ENCODE measurements at regions not wholly inside any gene's neighbourhood (a gene's known extent, or its start where the extent isn't known, plus 50 kb on each side); places are given as distances from the start of the nearest gene placed in this dataset.

DNA sequence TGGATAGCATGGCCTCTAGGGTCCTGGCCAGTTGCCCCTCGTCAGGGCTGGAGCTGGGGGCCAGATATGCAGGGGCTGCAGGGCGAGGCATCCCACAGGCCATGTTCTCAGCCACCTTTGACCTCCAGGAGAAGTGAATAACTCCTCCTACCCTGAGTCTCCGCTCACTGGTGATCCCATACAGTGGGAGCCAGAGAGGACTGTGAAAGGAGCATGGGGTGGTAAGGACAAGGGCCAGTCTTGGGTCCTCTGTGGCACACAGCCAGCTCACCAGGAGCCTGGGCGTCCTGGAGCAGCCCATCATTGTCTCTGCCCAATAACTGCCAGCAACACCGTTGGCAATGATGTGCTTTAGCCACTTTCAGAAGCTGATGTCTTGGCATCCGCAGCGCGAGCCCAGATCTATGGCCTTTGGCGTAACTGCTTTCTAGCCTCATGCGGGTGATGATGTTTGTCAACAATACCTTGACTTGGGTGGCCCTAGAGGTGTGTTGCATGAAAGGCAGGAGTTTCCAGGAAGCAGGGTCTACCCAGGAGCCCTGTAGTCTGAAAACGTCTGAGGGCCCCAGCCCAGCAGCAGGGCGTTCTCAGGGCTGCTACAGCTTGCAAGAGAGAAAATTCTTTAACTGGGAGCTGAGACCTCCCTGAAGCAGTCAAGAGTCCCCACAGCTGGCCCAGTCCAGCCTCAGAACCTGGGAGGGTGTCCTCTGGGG, 61.1 kb upstream of the IQSEC1 start:
- DNase-seq = no peak

DNA sequence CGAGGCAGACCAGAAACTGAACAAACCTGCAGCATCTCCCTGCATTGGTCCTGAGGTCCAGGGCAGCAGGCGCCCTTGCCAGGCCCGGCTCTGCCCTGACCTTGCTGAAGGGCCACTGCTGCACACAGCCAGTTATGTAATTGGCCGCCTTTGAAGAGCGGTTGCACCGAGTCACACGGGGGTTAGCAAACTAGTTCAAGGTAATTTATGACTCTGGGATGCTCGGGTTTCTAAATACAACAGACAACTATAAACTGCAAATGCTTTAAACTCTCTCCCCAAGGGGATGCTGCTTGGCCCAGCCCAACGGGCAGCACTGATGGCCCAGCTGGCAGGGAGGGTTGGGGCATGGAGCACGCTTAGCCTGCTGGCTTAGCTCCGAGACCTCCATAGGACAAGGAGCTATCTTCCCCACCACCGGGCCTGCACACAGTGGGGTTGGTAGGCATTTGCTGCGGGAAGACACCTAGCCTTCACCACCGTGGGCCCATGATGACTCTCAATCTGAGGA, 60.3 kb upstream of the IQSEC1 start:
- DNase-seq = no peak

DNA sequence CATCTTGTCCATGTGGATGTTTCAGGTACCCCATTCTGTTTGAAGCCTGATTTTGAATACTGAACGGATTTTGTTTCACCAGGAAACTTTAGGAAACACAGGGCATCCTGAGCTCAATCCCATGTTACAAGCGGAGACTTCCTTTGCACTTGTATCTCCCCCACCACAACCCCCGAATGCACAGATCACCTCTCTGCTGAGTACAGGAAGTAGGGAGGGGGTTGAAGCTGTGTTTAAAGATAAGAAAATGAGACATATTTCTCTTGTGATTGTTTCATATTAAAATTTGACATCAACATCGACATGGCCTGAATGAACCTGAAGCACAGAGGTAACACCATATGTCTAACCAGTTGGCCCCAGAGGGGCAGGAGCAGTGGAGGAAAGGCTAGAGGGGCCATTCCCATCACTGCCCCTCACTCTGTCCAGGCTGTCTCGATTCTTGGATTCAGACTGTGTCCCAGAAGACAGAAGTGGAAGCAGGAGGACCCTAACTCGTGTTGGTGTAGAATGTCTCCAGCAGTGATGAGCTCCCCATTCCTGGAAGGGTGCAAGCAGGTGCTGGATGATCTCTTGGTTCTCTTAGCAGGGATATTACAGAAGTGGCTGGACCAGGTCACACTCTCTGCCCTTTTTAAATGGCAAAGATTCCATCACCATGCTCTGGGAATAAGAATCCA, 59.6 kb upstream of the IQSEC1 start:
- DNase-seq = peak; percentile 34

DNA sequence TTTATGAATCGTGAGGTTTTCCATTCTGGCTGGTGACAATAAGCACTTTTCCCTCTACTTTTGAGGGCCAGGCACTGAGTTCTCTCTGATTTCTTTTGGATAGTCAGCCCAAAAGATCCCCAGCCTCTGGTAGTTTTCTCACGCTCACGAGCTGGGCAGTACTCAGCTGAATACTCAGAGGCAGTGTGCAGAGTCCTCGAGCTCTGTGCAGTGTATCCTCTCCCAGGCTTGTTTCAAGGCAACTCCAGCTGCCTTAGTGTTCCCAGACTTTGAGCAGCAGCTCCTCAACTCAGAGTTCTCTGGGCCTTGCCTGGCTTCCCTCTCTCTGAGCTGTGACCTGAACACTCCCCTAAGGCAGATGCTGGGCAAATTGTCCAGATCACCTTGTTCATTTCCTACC, 59.1 kb upstream of the IQSEC1 start:
- no peak for DNase-seq

DNA sequence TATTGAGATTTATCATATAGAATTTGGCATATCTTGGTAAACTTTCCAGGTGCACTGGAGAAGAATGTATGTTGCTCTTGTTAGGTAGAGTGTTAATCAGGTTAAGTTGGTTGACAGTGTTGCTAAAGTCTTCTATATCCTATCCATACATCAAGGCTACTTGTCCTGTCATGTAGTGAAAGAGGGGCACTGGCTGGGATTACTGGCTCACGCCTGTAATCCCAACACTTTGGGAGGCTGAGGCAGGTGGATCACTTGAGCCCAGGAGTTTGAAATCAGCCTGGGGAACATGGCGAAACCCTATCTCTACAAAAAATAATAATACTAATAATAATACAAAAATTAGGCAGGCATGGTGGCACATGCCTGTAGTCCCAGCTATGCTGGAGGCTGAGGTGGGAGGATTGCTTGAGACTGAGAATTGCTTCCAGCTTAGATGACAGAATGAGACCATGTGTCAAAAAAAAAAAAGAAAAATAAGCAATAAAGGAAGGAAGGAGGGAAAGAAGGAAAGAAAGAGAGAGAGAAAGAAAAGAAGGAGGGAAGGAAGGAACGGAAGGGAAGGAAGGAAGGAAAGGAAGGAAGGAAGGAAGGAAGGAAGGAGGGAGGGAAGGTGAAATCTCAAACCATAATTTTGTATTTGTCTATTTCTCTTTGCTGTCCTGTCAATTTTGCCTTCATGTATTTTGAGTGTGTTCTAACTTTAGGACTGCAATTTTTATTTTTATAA, 57.4 kb upstream of the IQSEC1 start:
- no peak for DNase-seq

DNA sequence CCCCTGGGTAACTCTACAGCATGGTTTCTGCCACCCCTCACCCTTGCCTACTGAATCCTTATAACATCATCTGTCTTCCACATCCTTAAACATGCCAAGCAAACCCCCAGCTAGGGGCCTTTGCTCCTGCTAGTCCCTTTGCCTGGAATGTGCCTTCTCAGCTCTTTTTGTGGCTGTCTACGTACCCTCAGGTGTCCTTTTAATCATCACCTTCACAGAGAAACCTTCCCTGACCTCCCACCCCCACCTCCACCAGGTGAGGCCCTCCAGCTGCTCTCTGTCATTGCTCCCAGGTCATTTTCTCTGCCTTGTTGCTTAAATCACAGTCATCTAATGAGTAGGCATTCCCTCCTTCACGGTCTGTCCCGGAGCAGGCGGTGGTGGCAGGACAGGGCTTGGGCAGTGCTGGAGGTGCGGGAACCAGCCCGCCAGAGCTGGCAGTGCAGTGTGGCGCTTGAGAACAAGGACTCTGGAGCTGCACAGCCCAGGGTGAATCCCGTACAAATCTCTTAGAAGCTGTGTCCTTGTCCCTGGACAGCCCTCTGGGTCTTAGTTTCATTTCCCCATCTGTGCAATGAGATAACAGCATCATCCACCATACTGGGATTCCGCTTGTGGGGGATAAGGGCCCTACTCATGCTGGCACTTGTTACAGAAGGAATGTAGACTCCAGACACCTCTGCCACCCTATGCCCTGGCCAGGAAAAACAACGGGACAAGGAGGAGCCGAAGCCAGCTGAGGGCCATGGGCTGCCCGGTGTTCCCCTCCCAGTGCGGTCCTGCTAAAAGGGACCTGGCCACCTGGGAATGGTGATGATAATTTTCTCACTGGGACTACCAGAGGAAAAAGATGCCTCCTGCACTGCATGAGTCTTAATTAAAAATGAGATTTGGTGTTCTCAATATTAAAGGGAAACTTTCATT, 52.1 kb upstream of the IQSEC1 start:
- no peak for DNase-seq

DNA sequence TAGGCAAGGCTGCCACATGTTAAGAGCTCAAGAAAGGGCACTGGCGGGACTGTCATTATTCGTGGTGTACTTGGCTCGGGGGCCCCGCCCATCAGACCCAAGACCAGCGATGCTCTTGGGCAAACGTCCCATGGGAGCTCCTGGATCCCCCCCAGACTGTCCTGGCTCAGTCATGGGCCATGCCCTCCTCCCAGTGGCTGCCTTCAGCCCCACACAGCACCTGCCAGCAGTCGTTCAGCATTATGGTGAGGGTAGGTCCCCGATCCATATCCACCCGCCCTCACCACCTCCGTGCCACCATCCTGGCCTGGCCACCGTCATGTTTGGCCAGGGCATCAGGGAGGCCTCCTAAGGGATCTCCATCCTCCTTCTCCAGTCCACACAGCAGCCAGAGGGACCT, 51.4 kb upstream of the IQSEC1 start:
- DNase-seq = no peak

DNA sequence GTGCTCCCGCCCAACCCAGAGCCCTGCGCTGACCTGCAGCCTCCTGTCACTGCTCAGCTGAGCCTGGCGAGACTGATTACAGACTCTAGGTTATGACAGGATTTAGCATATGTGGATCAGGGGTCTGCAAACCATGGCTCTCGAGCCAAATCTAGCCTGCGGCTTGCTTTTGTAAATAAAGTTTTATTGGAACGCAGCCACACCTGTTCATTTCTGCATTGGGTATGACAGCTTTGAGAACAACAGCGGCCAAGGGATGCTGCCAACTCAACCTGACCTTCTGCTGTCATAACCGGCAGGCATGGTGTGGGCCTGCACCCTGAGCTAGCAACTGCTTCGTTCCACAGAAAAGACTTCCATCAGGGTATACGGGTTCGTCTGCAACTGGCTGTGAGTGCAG, 50.5 kb upstream of the IQSEC1 start:
- no peak for DNase-seq

DNA sequence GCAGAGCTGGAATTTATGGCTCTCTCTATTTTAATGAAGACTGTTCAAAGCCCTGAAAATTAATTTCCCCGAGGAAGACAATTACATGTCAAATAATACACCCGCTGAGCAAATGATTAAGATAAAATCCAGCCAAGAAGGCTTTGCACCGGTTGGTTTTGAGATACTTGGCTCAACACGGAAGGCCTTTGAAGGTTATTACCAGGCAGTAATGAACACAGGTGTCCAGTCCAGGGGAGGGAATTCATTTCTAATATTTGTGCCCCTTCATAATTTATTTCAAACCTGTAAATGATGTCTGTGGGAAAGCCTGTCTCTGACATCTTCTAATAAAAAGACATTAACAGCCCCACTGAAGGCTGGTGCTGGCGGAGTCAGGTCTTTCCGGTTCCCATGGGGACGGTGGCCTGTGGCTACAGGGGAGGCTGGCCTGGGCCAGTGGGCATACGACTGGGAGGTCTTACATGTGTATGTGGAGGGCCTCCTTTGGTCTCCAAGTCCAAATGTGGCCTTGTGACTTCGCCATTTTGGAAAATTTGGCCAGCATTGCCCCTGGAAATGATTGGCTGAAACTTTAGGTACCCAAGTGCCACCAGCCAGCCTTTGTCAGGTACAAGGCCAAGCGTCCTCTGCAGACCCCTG, 49.9 kb upstream of the IQSEC1 start:
- DNase-seq = no peak
